GM20000 (cell line): ENCODE measurements at regions not wholly inside any gene's neighbourhood (a gene's known extent, or its start where the extent isn't known, plus 50 kb on each side); places are given as distances from the start of the nearest gene placed in this dataset.

Experiments used
- DNase-seq: peaks from one replicate; pipeline ENCODE4 v3.0.0; 2012; ENCODE audit warnings: low spot score
- CTCF ChIP-seq: IDR thresholded peaks from 2 replicates; pipeline ENCODE4 v1.5.1; 2012; ENCODE audit warnings: mild to moderate bottlenecking, control low read depth; ENCODE audit errors: extremely low read depth, missing control alignments

GRCh38 chr13:106163426-106163825, 372.0 kb downstream of the EFNB2 start:
- TF ChIP-seq CTCF: no peak

DNA sequence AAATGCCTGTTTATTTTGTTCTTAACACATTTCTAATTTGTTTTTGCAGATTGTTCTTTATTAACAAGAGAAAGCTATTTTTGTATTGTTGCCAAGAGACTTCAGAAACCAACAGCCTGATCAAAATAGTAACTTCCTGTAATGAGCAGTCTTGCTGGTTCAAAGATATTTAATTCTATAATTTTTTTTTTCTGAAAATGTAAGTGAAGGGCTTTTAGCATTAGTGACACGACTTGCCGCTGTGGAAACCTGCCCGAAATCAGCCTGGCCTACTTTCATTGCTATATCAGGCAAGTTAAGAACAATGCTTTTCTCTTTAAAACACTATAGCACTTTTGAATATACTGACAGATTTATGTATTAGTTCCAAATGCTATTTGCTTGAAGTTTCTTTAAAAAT, 374.3 kb downstream of the EFNB2 start:
- TF ChIP-seq CTCF: no peak

More at GRCh38 chr13:106163426-106163825, 372.0 kb downstream of the EFNB2 start:
- DNase-seq: no peak

DNA sequence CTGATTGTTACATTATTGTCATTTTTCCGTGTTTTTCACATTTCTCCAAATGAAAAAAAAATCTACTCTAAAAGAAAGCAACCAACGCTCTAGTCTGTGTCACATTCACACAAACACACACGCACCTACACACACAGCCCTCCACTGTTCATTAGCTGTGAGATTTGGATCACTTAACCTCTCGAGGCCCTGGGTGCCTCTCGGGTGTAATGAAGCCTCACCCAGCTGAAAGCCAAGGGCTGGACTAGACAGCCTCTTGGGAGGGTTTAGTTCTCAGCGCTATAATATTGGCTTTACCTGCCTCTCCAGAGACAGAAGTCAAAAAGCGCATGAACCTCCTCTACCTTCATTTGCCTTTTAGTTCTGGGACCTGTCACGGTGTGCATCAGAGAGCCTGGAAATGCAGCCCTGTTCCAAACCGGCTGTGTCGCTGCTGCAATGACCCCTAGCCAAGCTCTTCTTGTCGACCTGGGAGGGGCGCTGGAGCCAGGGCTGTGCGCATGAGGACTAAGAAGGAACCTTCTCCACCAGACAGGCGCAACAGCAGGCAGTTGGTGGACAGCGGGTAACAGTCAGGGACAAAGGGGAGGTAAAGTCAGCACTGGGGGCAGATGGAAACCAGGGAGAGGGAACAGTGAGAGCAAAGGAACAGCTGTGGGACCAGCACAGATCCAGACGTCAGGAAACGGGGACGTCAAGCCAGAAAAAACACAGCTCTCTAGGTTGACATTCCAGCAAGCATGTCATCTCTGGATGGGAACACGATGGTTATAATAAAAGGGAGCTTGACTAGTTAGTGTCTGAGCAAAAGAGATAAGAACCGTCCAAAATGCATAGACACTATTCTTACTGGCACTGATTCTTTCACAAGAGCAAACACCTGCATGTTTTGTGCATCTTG, 375.9 kb downstream of the EFNB2 start:
- no peak for DNase-seq
- no peak for TF ChIP-seq CTCF

More for the DNA sequence above, 374.3 kb downstream of the EFNB2 start:
- no peak for DNase-seq

GRCh38 chr13:106156468-106156867, 379.0 kb downstream of the EFNB2 start:
- DNase-seq: no peak
- TF ChIP-seq CTCF: no peak

- DNase-seq: no peak
- TF ChIP-seq CTCF: no peak
These were observed 380.1 kb downstream of the EFNB2 start for GRCh38 chr13:106155411-106155810.

GRCh38 chr13:106153876-106154275, 381.6 kb downstream of the EFNB2 start:
- no peak for DNase-seq

GRCh38 chr13:106153041-106153440, 382.4 kb downstream of the EFNB2 start:
- no peak for TF ChIP-seq CTCF
- DNase-seq: no peak

More at GRCh38 chr13:106153876-106154275, 381.6 kb downstream of the EFNB2 start:
- TF ChIP-seq CTCF: no peak
